T-helper 2 cell (primary cell): ENCODE measurements at regions not wholly inside any gene's neighbourhood (a gene's known extent, or its start where the extent isn't known, plus 50 kb on each side); places are given as distances from the start of the nearest gene placed in this dataset.

Experiments
- DNase-seq, 5 experiments: peaks; one replicate each; pipeline versions ENCODE4 v3.0.0 to v3.0.0-alpha.2; 2012 to 2022

- no peak for DNase-seq
These were observed 56.5 kb downstream of the CT47B1 start for GRCh38 chrX:120819126-120819525.

- no peak for DNase-seq
These were observed 61.7 kb downstream of the CT47B1 start for GRCh38 chrX:120813982-120814381.

GRCh38 chrX:120801426-120801825, 74.2 kb downstream of the CT47B1 start:
- DNase-seq = no peak

GRCh38 chrX:120797188-120797851, 78.3 kb downstream of the CT47B1 start:
- peak in 1 of 5 experiments; percentile 42 for DNase-seq

GRCh38 chrX:120795301-120795700, 80.4 kb downstream of the CT47B1 start:
- DNase-seq = no peak

- DNase-seq = no peak
These were observed 81.1 kb downstream of the CT47B1 start for GRCh38 chrX:120794525-120794975.

- no peak for DNase-seq
These were observed 82.6 kb downstream of the CT47B1 start for GRCh38 chrX:120793098-120793497.

- DNase-seq = peak in 1 of 5 experiments; percentile 24
These were observed 84.5 kb downstream of the CT47B1 start for GRCh38 chrX:120791013-120791643.

GRCh38 chrX:120790552-120790951, 85.1 kb downstream of the CT47B1 start:
- DNase-seq = peak in 1 of 5 experiments; percentile 52

GRCh38 chrX:120790118-120790517, 85.5 kb downstream of the CT47B1 start:
- peak in 2 of 5 experiments; percentile 7 to 80 for DNase-seq

GRCh38 chrX:120781403-120781802, 94.3 kb downstream of the CT47B1 start:
- no peak for DNase-seq

GRCh38 chrX:120775959-120776358, 99.7 kb downstream of the CT47B1 start:
- no peak for DNase-seq

- DNase-seq = no peak
These were observed 101.1 kb downstream of the CT47B1 start for GRCh38 chrX:120774606-120775005.

- no peak for DNase-seq
These were observed 101.9 kb downstream of the CT47B1 start for GRCh38 chrX:120773801-120774200.

- peak in 1 of 5 experiments; percentile 44 for DNase-seq
These were observed 105.9 kb downstream of the CT47B1 start for GRCh38 chrX:120769576-120770341.

GRCh38 chrX:120768681-120769080, 107.0 kb downstream of the CT47B1 start:
- no peak for DNase-seq

GRCh38 chrX:120768254-120768653, 107.4 kb downstream of the CT47B1 start:
- DNase-seq = no peak

- no peak for DNase-seq
These were observed 112.4 kb downstream of the CT47B1 start for GRCh38 chrX:120763269-120763668.

- no peak for DNase-seq
These were observed 113.9 kb downstream of the CT47B1 start for GRCh38 chrX:120761810-120762209.

- DNase-seq = no peak
These were observed 116.0 kb downstream of the CT47B1 start for GRCh38 chrX:120759685-120760084.

- DNase-seq = no peak
These were observed 120.4 kb downstream of the CT47B1 start for GRCh38 chrX:120755066-120755846.

- DNase-seq = peak in 1 of 5 experiments; percentile 4
These were observed 122.0 kb downstream of the CT47B1 start for GRCh38 chrX:120753413-120754251.
